HK-2 (cell line): ENCODE measurements at regions not wholly inside any gene's neighbourhood (a gene's known extent, or its start where the extent isn't known, plus 50 kb on each side); places are given as distances from the start of the nearest gene placed in this dataset.

Source experiments
- DNase-seq: peaks from one replicate; pipeline ENCODE4 v3.0.0-alpha.2; 2018; ENCODE audit not compliant: unreplicated experiment

- DNase-seq = no peak
These were observed 147.7 kb upstream of the RPS6KA2 start for GRCh38 chr6:166774770-166775169.

GRCh38 chr6:166774292-166774691 lies 147.2 kb upstream of the RPS6KA2 start:
- DNase-seq = no peak

GRCh38 chr6:166772518-166772917 lies 145.5 kb upstream of the RPS6KA2 start:
- no peak for DNase-seq

GRCh38 chr6:166771701-166772100 lies 144.7 kb upstream of the RPS6KA2 start:
- DNase-seq = no peak

- no peak for DNase-seq
These were observed 143.4 kb upstream of the RPS6KA2 start for GRCh38 chr6:166770216-166771116.

GRCh38 chr6:166769648-166770047 lies 142.6 kb upstream of the RPS6KA2 start:
- DNase-seq = no peak

- DNase-seq = no peak
These were observed 141.7 kb upstream of the RPS6KA2 start for GRCh38 chr6:166768761-166769160.

GRCh38 chr6:166767230-166767629 lies 140.2 kb upstream of the RPS6KA2 start:
- DNase-seq = no peak

- no peak for DNase-seq
These were observed 139.7 kb upstream of the RPS6KA2 start for GRCh38 chr6:166766769-166767168.

GRCh38 chr6:166765234-166765541 lies 138.1 kb upstream of the RPS6KA2 start:
- no peak for DNase-seq

GRCh38 chr6:166764473-166765233 lies 137.6 kb upstream of the RPS6KA2 start:
- DNase-seq = no peak

GRCh38 chr6:166763606-166764472 lies 136.8 kb upstream of the RPS6KA2 start:
- DNase-seq = no peak

- no peak for DNase-seq
These were observed 134.8 kb upstream of the RPS6KA2 start for GRCh38 chr6:166761801-166762200.

GRCh38 chr6:166760288-166760687 lies 133.2 kb upstream of the RPS6KA2 start:
- no peak for DNase-seq

GRCh38 chr6:166758136-166758704 lies 131.2 kb upstream of the RPS6KA2 start:
- no peak for DNase-seq

- DNase-seq = no peak
These were observed 130.4 kb upstream of the RPS6KA2 start for GRCh38 chr6:166757232-166758135.

- DNase-seq = no peak
These were observed 127.4 kb upstream of the RPS6KA2 start for GRCh38 chr6:166754218-166755030.

GRCh38 chr6:166752928-166753721 lies 126.1 kb upstream of the RPS6KA2 start:
- DNase-seq = no peak

- DNase-seq = no peak
These were observed 125.0 kb upstream of the RPS6KA2 start for GRCh38 chr6:166752097-166752496.
